CD14-positive monocyte (primary cell): ENCODE measurements at regions not wholly inside any gene's neighbourhood (a gene's known extent, or its start where the extent isn't known, plus 50 kb on each side); places are given as distances from the start of the nearest gene placed in this dataset.

Source experiments
- DNase-seq, 3 donors: peaks; one replicate each; pipeline ENCODE4 v3.0.0-alpha.2; 2011 to 2022
- H2AFZ ChIP-seq: 2 replicates; pipeline ENCODE4 v1.6.0; 2012; ENCODE audit warnings: mild to moderate bottlenecking, low read depth, low read length, inconsistent platforms; ENCODE audit not compliant: insufficient read depth, poor library complexity, severe bottlenecking
- H3K27ac ChIP-seq, 2 donors: 1 replicate in 1 of 2; 2 replicates in 1 of 2; pipeline ENCODE4 v1.5.1; 2012 to 2013; ENCODE audit warnings: low read length in 2 of 2, control low read depth in 1 of 2, inconsistent platforms in 1 of 2, low read depth in 1 of 2, mild to moderate bottlenecking in 1 of 2
- H3K27me3 ChIP-seq, 2 donors: one replicate each; pipeline versions ENCODE4 v1.6.0 to v1.6.1; 2011 to 2013; ENCODE audit warnings: low read length in 2 of 2; ENCODE audit not compliant: control insufficient read depth in 2 of 2, insufficient read depth in 2 of 2
- H3K36me3 ChIP-seq, 2 donors: replicated peaks in 1 of 2; 1 replicate in 1 of 2; 2 replicates in 1 of 2; pipeline versions ENCODE4 v1.5.1 to v1.6.1; 2012 to 2013; ENCODE audit warnings: low read length in 2 of 2, control low read depth in 1 of 2, inconsistent platforms in 1 of 2, mild to moderate bottlenecking in 1 of 2; ENCODE audit not compliant: insufficient read depth in 2 of 2, control insufficient read depth in 1 of 2
- H3K4me1 ChIP-seq, 2 donors: 1 replicate in 1 of 2; 2 replicates in 1 of 2; pipeline versions ENCODE4 v1.5.1 to v1.6.1; 2012 to 2013; ENCODE audit warnings: low read length in 2 of 2, control low read depth in 1 of 2, inconsistent platforms in 1 of 2, mild to moderate bottlenecking in 1 of 2, moderate library complexity in 1 of 2; ENCODE audit not compliant: insufficient read depth in 2 of 2, control insufficient read depth in 1 of 2
- H3K4me2 ChIP-seq: replicated peaks from 2 replicates; pipeline ENCODE3; 2012; ENCODE audit warnings: low read length, moderate library complexity, mild to moderate bottlenecking; ENCODE audit not compliant: poor library complexity, severe bottlenecking; ENCODE audit errors: extremely low read depth
- H3K4me3 ChIP-seq, 3 experiments: fragments of 200-600 bp in 1 of 3; sonication (generic) in 1 of 3; replicated peaks in 1 of 3; 1 replicate in 2 of 3; 2 replicates in 1 of 3; pipeline ENCODE4 v1.5.1; 2011 to 2013; ENCODE audit warnings: low read length in 3 of 3, mild to moderate bottlenecking in 3 of 3, control low read depth in 2 of 3, low read depth in 2 of 3, inconsistent platforms in 1 of 3, moderate library complexity in 1 of 3
- H3K79me2 ChIP-seq: 2 replicates; pipeline ENCODE4 v1.6.0; 2012; ENCODE audit warnings: mild to moderate bottlenecking, control low read depth, inconsistent platforms, low read length, moderate library complexity; ENCODE audit not compliant: insufficient read depth
- H3K9ac ChIP-seq: 2 replicates; pipeline ENCODE4 v1.6.0; 2017; ENCODE audit warnings: low read length, mild to moderate bottlenecking; ENCODE audit not compliant: insufficient read depth, poor library complexity, severe bottlenecking
- H3K9me3 ChIP-seq, 2 donors: replicated peaks in 1 of 2; 1 replicate in 1 of 2; 2 replicates in 1 of 2; pipeline versions ENCODE4 v1.5.1 to v1.6.1; 2012 to 2013; ENCODE audit warnings: low read length in 2 of 2, control low read depth in 1 of 2; ENCODE audit not compliant: control insufficient read depth in 1 of 2, insufficient read depth in 1 of 2
- H4K20me1 ChIP-seq: 2 replicates; pipeline ENCODE4 v1.6.0; 2012; ENCODE audit warnings: mild to moderate bottlenecking, low read length, control low read depth, moderate library complexity; ENCODE audit not compliant: insufficient read depth
- H3K27ac Mint-ChIP-seq, 7 donors: one replicate each; pipeline ENCODE4 v1.8.0; 2020; ENCODE audit warnings: mild to moderate bottlenecking in 7 of 7, mixed read lengths in 7 of 7, moderate library complexity in 6 of 7, inconsistent platforms in 2 of 7
- H3K27me3 Mint-ChIP-seq, 3 donors: one replicate each; pipeline ENCODE4 v1.8.0; 2021 to 2022; ENCODE audit warnings: low read depth in 3 of 3, mild to moderate bottlenecking in 3 of 3, mixed read lengths in 3 of 3, moderate library complexity in 3 of 3, inconsistent platforms in 1 of 3
- H3K36me3 Mint-ChIP-seq, 2 donors: one replicate each; pipeline ENCODE4 v1.8.0; 2020; ENCODE audit warnings: mixed read lengths in 2 of 2, inconsistent platforms in 1 of 2, mild to moderate bottlenecking in 1 of 2
- H3K4me1 Mint-ChIP-seq: one replicate; pipeline ENCODE4 v1.8.0; 2020; ENCODE audit warnings: mild to moderate bottlenecking, mixed read lengths
- H3K4me3 Mint-ChIP-seq, 2 donors: one replicate each; pipeline ENCODE4 v1.8.0; 2020; ENCODE audit warnings: mild to moderate bottlenecking in 2 of 2, mixed read lengths in 2 of 2, moderate library complexity in 1 of 2
- H3K9me3 Mint-ChIP-seq, 7 donors: one replicate each; pipeline ENCODE4 v1.8.0; 2020 to 2022; ENCODE audit warnings: mixed read lengths in 7 of 7, mild to moderate bottlenecking in 6 of 7, moderate library complexity in 6 of 7, inconsistent platforms in 2 of 7
- WGBS: methylation state at CpG from one replicate; pipeline ENCODE4 v1.1.5; 2013; ENCODE audit warnings: missing lambda C conversion rate; ENCODE audit not compliant: insufficient coverage; 5-methylcytosine and 5-hydroxymethylcytosine counted together
- intact Hi-C, 2 donors: fragments of 100-400 bp; cut with micrococcal nuclease; formaldehyde crosslinking; loops; one replicate each; pipeline versions ENCODE4 v1.15.0 to v1.15.1; 2023
- TF ChIP-seq, protein P1 (sequence below): fragments of 200-600 bp; IDR thresholded peaks from one replicate; pipeline ENCODE4 v1.8.0; 2022; ENCODE audit warnings: antibody characterized with exemption, mild to moderate bottlenecking

DNA sequence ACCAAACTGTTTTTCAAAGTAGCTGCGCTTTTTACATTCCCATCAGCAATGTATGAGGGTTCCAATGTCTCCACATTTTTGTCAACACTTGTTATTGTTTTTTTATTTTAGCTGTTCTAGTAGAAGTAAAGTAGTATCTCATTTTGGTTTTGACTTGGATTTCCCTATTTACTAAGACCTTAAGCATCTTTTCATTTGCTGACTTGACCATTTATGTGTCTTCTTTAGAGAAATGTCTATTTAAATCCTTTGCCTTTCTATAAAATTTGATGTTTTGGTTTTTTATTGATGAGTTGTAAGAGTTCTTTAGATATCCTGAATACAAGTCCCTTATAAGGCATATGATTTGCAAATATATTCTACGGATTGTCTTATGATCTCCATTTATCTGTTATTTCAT lies 110.6 kb downstream of the CD164 start:
- Mint-ChIP-seq H3K36me3 (no peaks in the 10 kb centered on the region), H3K27ac (no peak overlapping the region), H3K9me3 (peaks cover 8 to 16% (median 11%) of the 10 kb centered on the region in 7 donors), H3K4me3 (no peak overlapping the region), H3K27me3 (no peaks in the 10 kb centered on the region), H3K4me1 (peaks cover 3% of the 10 kb centered on the region)
- intact Hi-C loops, result no loop called here
- Histone ChIP-seq H3K27ac (no peak overlapping the region), H3K27me3 (no peaks in the 10 kb centered on the region), H4K20me1 (no peaks in the 10 kb centered on the region), H2AFZ (no peak overlapping the region), H3K4me1 (no peaks in the 10 kb centered on the region), H3K9me3 (peaks cover 12% of the 10 kb centered on the region in 2 donors), H3K4me2 (no peak overlapping the region), H3K36me3 (no peaks in the 10 kb centered on the region), H3K79me2 (no peaks in the 10 kb centered on the region), H3K4me3 (no peak overlapping the region), H3K9ac (no peak overlapping the region)
- no peak for DNase-seq
- TF ChIP-seq, protein P1, sequence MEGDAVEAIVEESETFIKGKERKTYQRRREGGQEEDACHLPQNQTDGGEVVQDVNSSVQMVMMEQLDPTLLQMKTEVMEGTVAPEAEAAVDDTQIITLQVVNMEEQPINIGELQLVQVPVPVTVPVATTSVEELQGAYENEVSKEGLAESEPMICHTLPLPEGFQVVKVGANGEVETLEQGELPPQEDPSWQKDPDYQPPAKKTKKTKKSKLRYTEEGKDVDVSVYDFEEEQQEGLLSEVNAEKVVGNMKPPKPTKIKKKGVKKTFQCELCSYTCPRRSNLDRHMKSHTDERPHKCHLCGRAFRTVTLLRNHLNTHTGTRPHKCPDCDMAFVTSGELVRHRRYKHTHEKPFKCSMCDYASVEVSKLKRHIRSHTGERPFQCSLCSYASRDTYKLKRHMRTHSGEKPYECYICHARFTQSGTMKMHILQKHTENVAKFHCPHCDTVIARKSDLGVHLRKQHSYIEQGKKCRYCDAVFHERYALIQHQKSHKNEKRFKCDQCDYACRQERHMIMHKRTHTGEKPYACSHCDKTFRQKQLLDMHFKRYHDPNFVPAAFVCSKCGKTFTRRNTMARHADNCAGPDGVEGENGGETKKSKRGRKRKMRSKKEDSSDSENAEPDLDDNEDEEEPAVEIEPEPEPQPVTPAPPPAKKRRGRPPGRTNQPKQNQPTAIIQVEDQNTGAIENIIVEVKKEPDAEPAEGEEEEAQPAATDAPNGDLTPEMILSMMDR, result no peak
- WGBS, result no CpG with 5 or more reads among the region's 2 CpGs

DNA sequence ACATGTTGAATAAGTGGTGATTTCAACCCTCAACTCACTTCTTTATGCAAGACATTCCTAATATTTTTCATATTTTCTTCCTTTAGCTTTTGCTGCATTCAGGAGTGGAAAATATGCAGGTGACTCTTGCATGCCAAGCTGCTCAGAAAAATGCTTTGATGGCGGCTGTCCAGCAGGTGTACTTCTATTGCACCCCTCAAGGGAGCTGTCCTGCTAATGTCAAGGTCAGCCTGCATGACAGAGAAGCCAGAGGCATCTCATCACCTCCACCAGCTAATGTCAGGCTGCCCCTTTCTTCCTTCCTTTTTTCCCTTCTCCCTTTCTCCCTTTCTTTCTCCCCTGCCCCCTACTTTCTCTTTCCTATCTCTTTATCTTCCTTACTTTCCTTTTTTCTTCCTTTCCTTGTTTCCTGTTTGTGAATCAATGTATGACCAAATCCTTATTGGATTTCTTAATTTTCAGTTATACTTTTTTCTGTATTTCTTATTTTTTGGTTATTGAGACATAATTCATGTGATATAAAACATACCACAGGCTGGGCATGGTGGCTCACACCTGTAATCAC lies 112.2 kb downstream of the CD164 start:
- H3K9me3 ChIP-seq, result peaks cover 12% of the 10 kb centered on the region in 2 donors
- no peaks in the 10 kb centered on the region for H3K36me3 Mint-ChIP-seq
- H3K27me3 ChIP-seq, result no peaks in the 10 kb centered on the region
- H3K9me3 Mint-ChIP-seq, result peaks cover 8 to 14% (median 10%) of the 10 kb centered on the region in 7 donors
- intact Hi-C loops, result loop anchor here in 1 of 2 donors (10.0 kb wide), 1 partner anchor 55 kb away; no protein-coding TSS in a partner anchor
- no peaks in the 10 kb centered on the region for H4K20me1 ChIP-seq
- 100% methylated on average over 1 of the region's 1 CpG for WGBS
- DNase-seq, result no peak
- no peak overlapping the region for H3K4me2 ChIP-seq
- peaks cover 3% of the 10 kb centered on the region for H3K4me1 Mint-ChIP-seq
- TF ChIP-seq, protein P1, result no peak
- no peaks in the 10 kb centered on the region for H3K4me1 ChIP-seq
- no peak overlapping the region for H3K27ac ChIP-seq
- H3K27ac Mint-ChIP-seq, result no peak overlapping the region
- H3K27me3 Mint-ChIP-seq, result no peaks in the 10 kb centered on the region
- H3K79me2 ChIP-seq, result no peaks in the 10 kb centered on the region
- H3K4me3 ChIP-seq, result no peak overlapping the region
- no peak overlapping the region for H3K4me3 Mint-ChIP-seq
- H2AFZ ChIP-seq, result no peak overlapping the region
- H3K9ac ChIP-seq, result no peak overlapping the region
- H3K36me3 ChIP-seq, result no peaks in the 10 kb centered on the region
